Hepatocyte (in vitro differentiated cells): ENCODE measurements at regions not wholly inside any gene's neighbourhood (a gene's known extent, or its start where the extent isn't known, plus 50 kb on each side); places are given as distances from the start of the nearest gene placed in this dataset.

ENCODE experiments used
- CTCF ChIP-seq: fragments of 200-600 bp; sonication (generic); IDR thresholded peaks from 2 replicates; pipeline ENCODE4 v1.5.1; 2016; ENCODE audit warnings: antibody characterized with exemption, mild to moderate bottlenecking; ENCODE audit not compliant: poor library complexity
- EZH2 ChIP-seq: fragments of 200-600 bp; sonication (generic); IDR thresholded peaks from 2 replicates; pipeline ENCODE4 v1.6.1; 2016; ENCODE audit warnings: antibody characterized with exemption, mild to moderate bottlenecking, borderline replicate concordance
- EZH2phosphoT487 ChIP-seq: fragments of 200-600 bp; sonication (generic); IDR thresholded peaks from one replicate; pipeline ENCODE4 v1.6.1; 2018; ENCODE audit warnings: antibody characterized with exemption, mild to moderate bottlenecking, low read depth, moderate library complexity; ENCODE audit not compliant: unreplicated experiment, severe bottlenecking

- no peak for TF ChIP-seq CTCF
- TF ChIP-seq EZH2 = no peak
- TF ChIP-seq EZH2phosphoT487 = no peak
Measured at GRCh38 chr12:127531542-127531941, 735.4 kb upstream of the TMEM132C start.
